Naive thymus-derived CD8-positive, alpha-beta T cell (primary cell): ENCODE measurements at regions not wholly inside any gene's neighbourhood (a gene's known extent, or its start where the extent isn't known, plus 50 kb on each side); places are given as distances from the start of the nearest gene placed in this dataset.

Experiments used
- ATAC-seq, 2 donors: fragments of 150-1000 bp; cut with Tn5 transposase in 1 of 2; sonication (Bioruptor Pico), chemical (Tn5 transposase) in 1 of 2; 1 replicate in 1 of 2; 2 replicates in 1 of 2; pipeline ENCODE4 v1.10.0; 2021; ENCODE audit warnings: mild to moderate bottlenecking in 2 of 2, moderate library complexity in 2 of 2
- POLR2A ChIA-PET: fragments of 350-600 bp; sonication (Branson Sonifier 250); formaldehyde crosslinking; loops from one replicate; lab custom pipeline; 2021; ENCODE audit warnings: antibody characterized with exemption; lab: Charles Lee
- DNase-seq, 10 donors: peaks; one replicate each; pipeline versions ENCODE4 v3.0.0 to v3.0.0-alpha.2; 2020 to 2022
- H3K27ac Mint-ChIP-seq, 10 donors: one replicate each; pipeline ENCODE4 v1.8.0; 2020 to 2022; ENCODE audit warnings: mild to moderate bottlenecking in 10 of 10, mixed read lengths in 10 of 10, moderate library complexity in 4 of 10, inconsistent platforms in 1 of 10
- H3K27me3 Mint-ChIP-seq, 5 donors: one replicate each; pipeline ENCODE4 v1.8.0; 2021 to 2022; ENCODE audit warnings: mixed read lengths in 5 of 5
- H3K36me3 Mint-ChIP-seq, 3 donors: one replicate each; pipeline ENCODE4 v1.8.0; 2020 to 2022; ENCODE audit warnings: mixed read lengths in 3 of 3, mild to moderate bottlenecking in 2 of 3, inconsistent platforms in 1 of 3
- H3K4me1 Mint-ChIP-seq, 4 donors: one replicate each; pipeline ENCODE4 v1.8.0; 2021 to 2022; ENCODE audit warnings: mixed read lengths in 4 of 4
- H3K4me3 Mint-ChIP-seq, 10 donors: one replicate each; pipeline ENCODE4 v1.8.0; 2020 to 2022; ENCODE audit warnings: mild to moderate bottlenecking in 10 of 10, mixed read lengths in 10 of 10, moderate library complexity in 6 of 10, inconsistent platforms in 1 of 10
- H3K9me3 Mint-ChIP-seq, 9 donors: one replicate each; pipeline ENCODE4 v1.8.0; 2020 to 2022; ENCODE audit warnings: mixed read lengths in 9 of 9, mild to moderate bottlenecking in 3 of 9, inconsistent platforms in 1 of 9, moderate library complexity in 1 of 9

DNA sequence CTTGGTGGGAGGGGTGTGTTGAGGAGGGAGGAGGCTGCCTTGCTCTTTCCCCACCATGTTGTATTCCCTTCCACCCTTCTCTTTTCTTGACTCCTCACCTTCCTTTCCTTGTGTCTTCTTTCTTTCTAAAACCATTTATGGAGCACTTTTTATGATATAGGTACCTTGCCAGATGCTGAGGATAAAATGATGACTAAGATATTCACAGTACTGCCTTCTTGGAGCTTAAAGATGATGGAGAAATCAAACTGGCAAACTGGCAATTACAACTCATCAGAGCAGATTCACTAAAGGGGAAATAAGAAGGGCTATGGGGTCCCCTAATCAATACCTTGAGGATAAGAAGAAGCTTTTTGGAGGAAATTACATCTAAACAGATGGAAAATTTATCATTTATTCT lies 273.2 kb upstream of the MEF2C start:
- Mint-ChIP-seq H3K27me3 (peaks cover 0 to 5% (median 0%) of the 10 kb centered on the region in 5 donors), H3K4me3 (no peak overlapping the region), H3K9me3 (peaks cover 0 to 8% (median 4%) of the 10 kb centered on the region in 9 donors), H3K27ac (no peak overlapping the region), H3K36me3 (no peaks in the 10 kb centered on the region), H3K4me1 (no peaks in the 10 kb centered on the region)
- DNase-seq (no peak), ATAC-seq (no peak)
- POLR2A ChIA-PET, result no interaction called here

DNA sequence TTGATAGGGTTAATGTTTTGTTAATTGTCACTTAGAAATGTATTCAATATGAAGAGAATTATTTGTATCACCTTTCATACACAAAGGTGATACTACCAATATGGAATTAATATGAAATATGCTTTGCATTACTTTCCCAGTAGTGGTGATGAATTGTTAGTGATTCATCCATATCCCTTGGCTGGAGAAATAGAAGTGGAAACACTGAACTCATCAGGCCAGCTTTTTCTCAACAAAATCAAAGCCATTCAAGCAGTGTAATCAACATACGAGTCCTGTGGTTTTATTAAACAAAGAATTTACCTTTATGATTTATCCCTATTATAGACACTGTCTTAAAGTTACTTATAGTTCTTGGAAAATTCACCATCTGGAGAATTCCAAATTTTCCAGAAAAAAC lies 264.0 kb upstream of the MEF2C start:
- POLR2A ChIA-PET, result no interaction called here
- H3K4me1 Mint-ChIP-seq, result no peaks in the 10 kb centered on the region
- peaks cover 0 to 2% (median 0%) of the 10 kb centered on the region in 5 donors for H3K27me3 Mint-ChIP-seq
- H3K9me3 Mint-ChIP-seq, result peaks cover 0 to 8% (median 0%) of the 10 kb centered on the region in 9 donors
- DNase-seq (no peak), ATAC-seq (no peak)
- H3K4me3 Mint-ChIP-seq, result no peak overlapping the region
- H3K27ac Mint-ChIP-seq, result no peak overlapping the region
- H3K36me3 Mint-ChIP-seq, result no peaks in the 10 kb centered on the region

DNA sequence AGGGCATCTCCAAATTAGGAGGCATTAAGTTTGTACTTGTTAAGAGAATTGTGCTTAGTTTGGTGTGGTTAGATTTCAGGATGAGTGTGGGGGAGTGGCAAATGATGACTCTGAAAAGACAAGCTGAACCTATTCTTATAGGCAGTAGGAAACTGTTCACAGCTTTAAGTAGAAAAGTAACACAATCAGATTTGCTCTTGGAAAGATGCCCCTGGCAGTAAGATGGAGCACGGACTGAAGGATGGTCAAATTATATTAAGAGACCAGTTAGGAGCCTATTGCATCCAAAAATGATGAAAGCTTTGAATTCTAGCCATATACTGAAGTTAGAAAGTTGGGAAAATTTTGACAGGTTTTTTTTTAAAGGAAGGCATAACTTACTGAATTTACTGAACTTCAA lies 254.2 kb upstream of the MEF2C start:
- POLR2A ChIA-PET, result no interaction called here
- H3K36me3 Mint-ChIP-seq, result no peaks in the 10 kb centered on the region
- peaks cover 0 to 14% (median 0%) of the 10 kb centered on the region in 5 donors for H3K27me3 Mint-ChIP-seq
- ATAC-seq, result no peak
- H3K4me3 Mint-ChIP-seq, result no peak overlapping the region
- H3K9me3 Mint-ChIP-seq, result peaks cover 0 to 11% (median 0%) of the 10 kb centered on the region in 9 donors
- H3K4me1 Mint-ChIP-seq, result no peaks in the 10 kb centered on the region
- no peak overlapping the region for H3K27ac Mint-ChIP-seq
- no peak for DNase-seq

DNA sequence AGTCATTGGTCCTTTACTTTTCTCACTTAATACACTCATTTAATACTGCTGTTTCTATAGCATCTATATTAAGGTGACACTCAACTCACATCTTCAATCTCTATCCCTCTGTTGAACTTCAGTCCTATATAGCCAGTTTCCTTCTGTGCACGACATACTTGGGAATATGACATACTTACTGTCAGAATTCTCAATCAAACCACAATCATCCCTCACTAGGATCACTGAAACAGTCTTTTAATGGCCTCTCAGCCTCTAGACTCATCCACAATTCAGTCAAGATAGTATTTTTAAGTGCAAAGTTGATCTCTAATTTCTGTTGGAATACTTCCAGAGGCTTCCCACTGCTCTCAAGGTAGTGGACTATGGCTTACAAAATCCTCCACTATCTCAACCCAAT lies 251.0 kb upstream of the MEF2C start:
- Mint-ChIP-seq H3K36me3 (no peaks in the 10 kb centered on the region), H3K4me3 (no peak overlapping the region), H3K9me3 (peaks cover 0 to 7% (median 0%) of the 10 kb centered on the region in 9 donors), H3K27me3 (no peaks in the 10 kb centered on the region), H3K4me1 (no peaks in the 10 kb centered on the region), H3K27ac (no peak overlapping the region)
- no peak for ATAC-seq
- DNase-seq, result no peak
- POLR2A ChIA-PET, result no interaction called here

DNA sequence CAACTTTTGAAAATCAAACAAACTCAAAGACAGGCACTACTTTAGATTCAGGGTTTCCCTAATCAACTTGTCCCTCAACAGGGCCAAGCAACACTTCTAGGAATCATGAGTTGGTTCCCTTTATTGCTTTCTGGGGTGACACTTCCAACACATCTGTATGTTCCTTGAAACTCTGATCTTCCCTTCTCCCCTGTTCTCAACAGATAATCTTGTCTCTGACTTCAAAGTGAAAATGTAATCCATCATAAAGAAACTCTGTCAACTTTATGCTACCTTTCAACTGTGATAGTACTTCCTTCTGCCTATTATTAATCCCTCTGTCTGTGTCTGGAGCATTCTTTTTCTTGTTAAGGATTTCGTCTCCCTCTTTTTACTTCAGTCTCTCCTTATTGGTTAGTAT lies 250.1 kb upstream of the MEF2C start:
- Mint-ChIP-seq H3K36me3 (no peaks in the 10 kb centered on the region), H3K27ac (no peak overlapping the region), H3K27me3 (no peaks in the 10 kb centered on the region), H3K4me1 (peaks cover 0 to 3% (median 0%) of the 10 kb centered on the region in 4 donors), H3K4me3 (no peak overlapping the region), H3K9me3 (peaks cover 0 to 7% (median 0%) of the 10 kb centered on the region in 9 donors)
- ATAC-seq (no peak), DNase-seq (no peak)
- POLR2A ChIA-PET, result no interaction called here

DNA sequence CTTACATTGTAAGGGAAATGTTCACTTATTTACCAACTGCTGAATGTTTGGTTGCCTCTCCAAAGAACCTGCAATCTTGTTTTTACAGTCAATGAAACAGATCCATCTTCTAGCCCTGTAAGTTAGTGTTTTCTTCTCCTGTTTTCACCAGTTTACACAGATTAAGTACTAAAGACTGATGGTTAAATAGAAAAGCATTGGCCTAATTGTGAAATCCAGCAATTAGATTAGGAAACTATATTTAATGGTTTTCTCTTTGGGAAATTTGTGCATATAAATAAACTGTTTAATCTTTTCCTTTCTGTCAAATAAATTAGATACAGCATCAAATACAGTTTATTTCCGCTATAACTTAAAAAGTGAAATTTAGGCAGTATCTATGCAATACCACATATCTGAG lies 247.9 kb upstream of the MEF2C start:
- no peaks in the 10 kb centered on the region for H3K36me3 Mint-ChIP-seq
- no peak overlapping the region for H3K27ac Mint-ChIP-seq
- DNase-seq, result no peak
- peaks cover 0 to under 1% (median 0%) of the 10 kb centered on the region in 9 donors for H3K9me3 Mint-ChIP-seq
- H3K4me1 Mint-ChIP-seq, result peaks cover 0 to 3% (median 0%) of the 10 kb centered on the region in 4 donors
- POLR2A ChIA-PET, result no interaction called here
- H3K27me3 Mint-ChIP-seq, result no peaks in the 10 kb centered on the region
- H3K4me3 Mint-ChIP-seq, result no peak overlapping the region
- no peak for ATAC-seq

DNA sequence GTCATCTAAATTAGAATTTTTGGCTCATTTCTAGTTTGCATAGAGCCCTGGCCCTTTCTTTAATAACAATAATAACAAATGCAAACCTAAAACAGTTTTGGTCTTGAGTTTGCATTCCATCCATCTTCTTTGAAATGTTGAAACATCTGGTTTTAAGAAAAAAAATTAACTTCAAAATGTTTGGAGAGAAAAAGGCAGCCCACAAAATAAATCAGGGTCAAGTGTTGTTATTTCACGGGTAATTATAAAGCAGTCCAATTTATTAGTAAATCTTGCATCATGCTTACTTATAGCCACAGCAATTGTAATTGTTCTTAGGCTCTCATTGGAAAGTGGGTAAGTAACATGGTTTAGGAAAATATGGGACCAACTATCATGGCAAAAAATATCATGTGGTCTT lies 247.0 kb upstream of the MEF2C start:
- Mint-ChIP-seq H3K9me3 (peaks cover 0 to 4% (median 0%) of the 10 kb centered on the region in 9 donors), H3K4me1 (peaks cover 0 to 3% (median 0%) of the 10 kb centered on the region in 4 donors), H3K27me3 (peaks cover 0 to 2% (median 0%) of the 10 kb centered on the region in 5 donors), H3K4me3 (no peak overlapping the region), H3K36me3 (no peaks in the 10 kb centered on the region), H3K27ac (no peak overlapping the region)
- no peak for ATAC-seq
- POLR2A ChIA-PET, result no interaction called here
- no peak for DNase-seq

DNA sequence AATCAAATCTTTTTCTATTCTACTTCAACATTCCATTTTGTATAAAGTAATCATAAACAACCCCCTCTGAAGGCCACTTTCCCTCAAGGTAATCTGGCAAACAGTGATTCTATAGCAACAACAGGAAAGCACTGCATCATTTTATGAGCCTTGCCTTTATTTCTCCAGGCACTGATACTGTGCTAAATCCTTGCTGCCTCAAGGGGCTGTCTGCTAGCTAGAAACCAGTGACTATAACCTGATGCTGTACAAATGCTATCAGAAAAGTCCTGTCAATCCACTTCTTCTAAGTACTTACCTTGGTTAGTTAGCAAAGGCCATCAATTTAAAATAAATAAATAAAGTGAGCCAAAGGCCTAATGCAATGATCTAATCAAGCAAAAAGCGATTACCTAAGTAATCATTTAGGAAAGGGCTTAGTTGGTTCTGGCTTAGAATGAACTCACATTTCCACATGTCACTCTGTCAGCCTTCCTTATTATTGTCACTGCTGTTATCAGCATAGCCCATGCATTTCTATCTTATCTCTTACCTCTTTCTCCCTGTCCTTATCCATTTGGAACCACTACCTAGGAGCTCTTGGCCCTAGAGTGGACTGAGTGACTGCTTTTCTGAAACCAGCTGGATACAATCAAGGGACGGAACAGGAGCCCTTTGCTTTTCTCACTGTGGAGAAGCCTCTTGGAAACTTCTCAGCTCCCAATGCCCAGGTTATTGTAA lies 246.1 kb upstream of the MEF2C start:
- peaks cover 0 to 10% (median 0%) of the 10 kb centered on the region in 5 donors for H3K27me3 Mint-ChIP-seq
- H3K9me3 Mint-ChIP-seq, result peaks cover 0 to 11% (median 0%) of the 10 kb centered on the region in 9 donors
- no peaks in the 10 kb centered on the region for H3K36me3 Mint-ChIP-seq
- no peak overlapping the region for H3K4me3 Mint-ChIP-seq
- H3K27ac Mint-ChIP-seq, result no peak overlapping the region
- H3K4me1 Mint-ChIP-seq, result peaks cover 0 to 3% (median 0%) of the 10 kb centered on the region in 4 donors
- ATAC-seq (no peak), DNase-seq (no peak)
- POLR2A ChIA-PET, result no interaction called here

DNA sequence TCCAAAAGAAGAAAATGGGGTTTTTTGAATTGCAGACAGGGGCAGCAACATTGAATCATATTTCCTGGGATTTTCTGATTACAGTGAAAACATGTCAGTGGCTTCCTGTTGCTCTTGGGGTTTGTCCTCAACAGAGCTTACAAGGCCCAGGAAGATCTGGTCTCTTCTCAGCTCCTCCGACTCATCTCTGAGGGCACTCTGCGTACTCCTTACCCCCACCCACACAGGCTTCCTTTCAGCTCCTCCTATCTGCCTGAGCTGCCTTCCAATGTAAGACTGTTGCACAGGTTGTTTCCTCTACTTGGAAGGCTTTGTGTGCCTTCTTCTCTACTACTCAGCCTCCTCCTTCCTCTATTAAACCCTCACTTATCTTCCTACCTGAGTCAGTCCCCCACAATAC lies 245.1 kb upstream of the MEF2C start:
- no peak for ATAC-seq
- DNase-seq, result no peak
- H3K27ac Mint-ChIP-seq, result no peak overlapping the region
- POLR2A ChIA-PET, result no interaction called here
- H3K27me3 Mint-ChIP-seq, result peaks cover 0 to 12% (median 0%) of the 10 kb centered on the region in 5 donors
- peaks cover 0 to 3% (median 0%) of the 10 kb centered on the region in 4 donors for H3K4me1 Mint-ChIP-seq
- H3K36me3 Mint-ChIP-seq, result no peaks in the 10 kb centered on the region
- H3K9me3 Mint-ChIP-seq, result peaks cover 0 to 11% (median 0%) of the 10 kb centered on the region in 9 donors
- H3K4me3 Mint-ChIP-seq, result no peak overlapping the region

DNA sequence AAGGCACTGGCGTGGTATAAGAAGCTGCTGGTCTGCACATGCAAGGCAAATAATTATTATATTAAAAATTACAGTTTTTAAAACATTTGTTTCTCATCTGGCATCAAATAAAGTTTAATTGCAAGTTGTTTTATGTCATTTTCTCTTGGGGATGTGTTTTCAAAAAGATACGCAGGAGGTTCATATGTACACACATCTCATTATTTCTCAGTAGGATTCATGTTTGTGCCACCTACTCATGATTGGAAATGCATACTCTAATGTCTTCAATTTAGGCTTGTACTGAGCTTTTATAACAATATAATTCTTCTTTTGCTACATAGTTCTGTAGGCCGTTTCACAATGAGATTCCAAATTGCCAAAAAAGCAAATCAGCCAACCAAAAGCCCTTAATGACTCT lies 244.2 kb upstream of the MEF2C start:
- ATAC-seq, result no peak
- H3K27ac Mint-ChIP-seq, result no peak overlapping the region
- no peak overlapping the region for H3K4me3 Mint-ChIP-seq
- POLR2A ChIA-PET, result no interaction called here
- H3K27me3 Mint-ChIP-seq, result peaks cover 0 to 13% (median 0%) of the 10 kb centered on the region in 5 donors
- no peaks in the 10 kb centered on the region for H3K36me3 Mint-ChIP-seq
- peaks cover 0 to 11% (median 0%) of the 10 kb centered on the region in 9 donors for H3K9me3 Mint-ChIP-seq
- no peak for DNase-seq
- peaks cover 0 to 3% (median 0%) of the 10 kb centered on the region in 4 donors for H3K4me1 Mint-ChIP-seq

DNA sequence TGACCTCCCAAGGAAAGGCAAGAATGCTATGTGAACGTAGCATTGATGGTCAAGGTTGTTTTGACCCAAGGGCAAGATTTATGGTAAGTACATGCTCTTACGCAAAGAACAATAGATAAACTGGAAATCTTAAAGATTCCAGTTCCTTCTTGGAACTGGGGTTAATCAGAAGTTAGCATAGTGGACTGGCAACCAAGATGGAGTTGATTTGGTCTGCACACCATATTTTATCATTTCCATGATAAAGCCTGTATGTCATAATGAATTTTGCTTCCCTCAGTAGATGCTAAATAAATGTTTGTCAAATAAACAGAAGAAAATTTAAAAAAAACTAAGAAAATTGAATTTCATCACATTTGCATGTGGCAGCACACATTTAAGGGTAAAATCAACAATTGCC lies 242.4 kb upstream of the MEF2C start:
- ATAC-seq (no peak), DNase-seq (no peak)
- Mint-ChIP-seq H3K4me3 (no peak overlapping the region), H3K36me3 (no peaks in the 10 kb centered on the region), H3K4me1 (peaks cover 0 to 3% (median 0%) of the 10 kb centered on the region in 4 donors), H3K27ac (no peak overlapping the region), H3K9me3 (peaks cover 0 to 11% (median 0%) of the 10 kb centered on the region in 9 donors), H3K27me3 (peaks cover 0 to 13% (median 0%) of the 10 kb centered on the region in 5 donors)
- POLR2A ChIA-PET, result no interaction called here

DNA sequence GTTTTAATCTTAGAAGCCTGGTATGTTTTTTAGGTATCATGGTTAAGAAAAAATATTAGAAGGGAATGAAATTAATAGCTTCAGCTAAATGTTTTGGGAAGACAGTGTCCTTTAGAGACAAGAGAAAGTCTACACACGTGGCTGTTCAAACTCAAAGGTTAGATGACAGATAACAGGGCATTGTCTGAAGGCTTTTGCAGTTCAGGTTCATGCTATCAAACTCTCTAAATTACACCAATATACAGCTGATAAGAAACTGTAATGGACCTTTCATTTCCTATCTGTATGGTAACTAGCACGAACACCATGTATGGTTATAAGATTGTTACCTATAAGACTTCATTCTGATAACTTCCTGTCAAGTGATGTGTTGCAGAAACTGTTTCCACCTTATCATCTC lies 240.6 kb upstream of the MEF2C start:
- ATAC-seq (no peak), DNase-seq (no peak)
- POLR2A ChIA-PET, result no interaction called here
- Mint-ChIP-seq H3K4me1 (peaks cover 0 to 3% (median 0%) of the 10 kb centered on the region in 4 donors), H3K27ac (no peak overlapping the region), H3K4me3 (no peak overlapping the region), H3K9me3 (peaks cover 0 to 11% (median 0%) of the 10 kb centered on the region in 9 donors), H3K27me3 (peaks cover 0 to 13% (median 0%) of the 10 kb centered on the region in 5 donors), H3K36me3 (no peaks in the 10 kb centered on the region)

DNA sequence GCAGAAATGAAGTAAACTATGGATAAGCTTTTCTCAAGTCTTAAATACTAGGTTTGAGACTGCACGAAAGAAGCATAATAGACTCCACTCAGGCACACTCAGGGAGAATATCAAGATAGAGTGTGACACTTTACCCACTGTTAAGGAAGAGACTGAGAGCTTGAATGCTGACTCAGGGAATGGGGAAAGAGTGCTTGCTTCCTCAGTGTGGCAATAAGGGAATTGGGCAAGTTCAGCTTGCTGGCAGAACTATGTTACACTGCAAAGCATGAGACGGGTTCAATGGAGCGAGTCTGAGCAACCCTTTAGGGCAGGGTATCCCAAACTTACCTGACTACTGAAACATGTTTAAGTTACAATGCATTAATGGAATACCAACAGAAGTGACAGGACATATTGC lies 237.7 kb upstream of the MEF2C start:
- peaks cover 0 to 13% (median 0%) of the 10 kb centered on the region in 5 donors for H3K27me3 Mint-ChIP-seq
- H3K9me3 Mint-ChIP-seq, result peaks cover 0 to 11% (median 0%) of the 10 kb centered on the region in 9 donors
- H3K36me3 Mint-ChIP-seq, result no peaks in the 10 kb centered on the region
- DNase-seq (no peak), ATAC-seq (no peak)
- no peak overlapping the region for H3K27ac Mint-ChIP-seq
- peaks cover 0 to 11% (median 0%) of the 10 kb centered on the region in 4 donors for H3K4me1 Mint-ChIP-seq
- H3K4me3 Mint-ChIP-seq, result no peak overlapping the region
- POLR2A ChIA-PET, result no interaction called here
